H4 (cell line): ENCODE measurements at regions not wholly inside any gene's neighbourhood (a gene's known extent, or its start where the extent isn't known, plus 50 kb on each side); places are given as distances from the start of the nearest gene placed in this dataset.
A peak's percentile ranks its signal among the peaks of the same experiment; 100 is the strongest.

ENCODE experiments used
- DNase-seq: peaks from one replicate; pipeline ENCODE4 v3.0.0-alpha.2; 2015; ENCODE audit warnings: low spot score

- no peak for DNase-seq
These were observed 193.1 kb upstream of the KLF14 start for GRCh38 chr7:130927062-130927461.

- DNase-seq, result no peak
These were observed 193.6 kb upstream of the KLF14 start for GRCh38 chr7:130927564-130927963.

GRCh38 chr7:130929896-130930659 lies 196.1 kb upstream of the KLF14 start:
- DNase-seq, result no peak

GRCh38 chr7:130930681-130931080 lies 196.7 kb upstream of the KLF14 start:
- no peak for DNase-seq

- DNase-seq, result no peak
These were observed 197.4 kb upstream of the KLF14 start for GRCh38 chr7:130931423-130931822.

- no peak for DNase-seq
These were observed 198.1 kb upstream of the KLF14 start for GRCh38 chr7:130932088-130932487.

- no peak for DNase-seq
These were observed 198.8 kb upstream of the KLF14 start for GRCh38 chr7:130932667-130933432.

GRCh38 chr7:130933919-130934318 lies 199.9 kb upstream of the KLF14 start:
- DNase-seq, result no peak

- no peak for DNase-seq
These were observed 201.7 kb upstream of the KLF14 start for GRCh38 chr7:130935564-130936157.

- no peak for DNase-seq
These were observed 202.4 kb upstream of the KLF14 start for GRCh38 chr7:130936202-130936931.

GRCh38 chr7:130937016-130937415 lies 203.0 kb upstream of the KLF14 start:
- no peak for DNase-seq

GRCh38 chr7:130937830-130938229 lies 203.8 kb upstream of the KLF14 start:
- no peak for DNase-seq

GRCh38 chr7:130938661-130939060 lies 204.7 kb upstream of the KLF14 start:
- DNase-seq, result no peak

GRCh38 chr7:130939321-130940095 lies 205.5 kb upstream of the KLF14 start:
- DNase-seq, result no peak

- DNase-seq, result no peak
These were observed 206.3 kb upstream of the KLF14 start for GRCh38 chr7:130940326-130940725.

- no peak for DNase-seq
These were observed 206.9 kb upstream of the KLF14 start for GRCh38 chr7:130940907-130941306.

- no peak for DNase-seq
These were observed 207.6 kb upstream of the KLF14 start for GRCh38 chr7:130941322-130942210.

GRCh38 chr7:130942211-130942964 lies 208.4 kb upstream of the KLF14 start:
- no peak for DNase-seq

- peak; percentile 51 for DNase-seq
These were observed 209.4 kb upstream of the KLF14 start for GRCh38 chr7:130943336-130943901.
